Kidney glomerular epithelial cell (primary cell): ENCODE measurements at regions not wholly inside any gene's neighbourhood (a gene's known extent, or its start where the extent isn't known, plus 50 kb on each side); places are given as distances from the start of the nearest gene placed in this dataset.
"Not testable (repeated sequence)": the region's sequence is repeated elsewhere in the genome, so short reads cannot be mapped to it uniquely, and the experiment has no call there.

Source experiments
- DNase-seq: peaks from one replicate; lab custom pipeline; 2025; lab: John Stamatoyannopoulos, UW

DNA sequence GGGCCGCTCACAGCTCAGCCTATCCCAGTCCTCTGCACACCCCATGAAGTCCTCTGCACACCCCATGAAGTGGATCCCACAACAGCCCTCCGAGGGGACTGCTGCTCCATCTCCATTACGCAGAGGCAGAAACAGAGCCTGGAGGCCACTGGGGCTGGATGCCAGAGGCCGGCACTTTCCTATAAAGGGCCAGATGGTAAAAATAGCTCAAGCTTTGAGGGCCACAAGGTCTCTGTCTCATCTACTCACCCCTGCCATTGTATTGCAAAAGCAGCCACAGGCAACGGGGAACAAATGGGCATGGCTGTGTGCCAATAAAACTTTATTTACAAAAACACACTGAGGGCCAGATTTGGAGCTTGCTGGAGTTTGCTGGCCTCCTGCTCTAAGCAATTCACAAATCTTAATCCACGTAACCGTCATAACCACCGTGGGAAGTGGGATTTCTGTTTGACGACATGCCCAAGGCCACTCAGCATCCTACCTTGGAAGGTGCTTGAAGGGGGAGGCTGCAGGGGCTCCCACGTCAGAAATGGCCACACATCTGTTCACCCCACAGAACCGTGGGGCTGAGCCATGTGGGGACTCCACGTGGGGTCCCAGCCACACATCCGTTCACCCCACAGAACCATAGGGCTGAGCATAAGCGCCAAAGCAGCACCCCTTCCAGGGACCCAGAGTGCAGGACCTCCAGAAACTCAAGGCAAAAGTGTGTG is 92.0 kb downstream of the NCOR2 start:
- no peak for DNase-seq

DNA sequence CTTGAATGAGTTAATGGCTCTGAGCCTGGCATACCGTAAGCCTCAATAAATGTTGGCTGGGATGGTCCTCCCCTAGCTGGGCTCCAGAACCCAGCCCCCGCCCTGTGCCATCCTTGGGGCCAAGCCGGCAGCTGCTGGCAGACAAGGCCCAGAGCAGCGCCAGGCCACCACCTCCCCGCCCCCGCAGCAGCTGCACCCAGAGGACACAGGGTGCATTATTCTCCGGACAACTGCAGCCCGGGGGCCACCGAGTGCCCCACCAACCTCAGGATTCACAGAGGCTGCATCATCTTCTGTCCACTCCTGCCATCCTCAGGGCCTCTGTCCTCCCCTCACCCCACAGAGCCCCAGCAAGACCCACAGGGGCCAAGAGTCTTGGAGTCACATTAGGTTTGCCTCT is 92.7 kb downstream of the NCOR2 start:
- DNase-seq: no peak

DNA sequence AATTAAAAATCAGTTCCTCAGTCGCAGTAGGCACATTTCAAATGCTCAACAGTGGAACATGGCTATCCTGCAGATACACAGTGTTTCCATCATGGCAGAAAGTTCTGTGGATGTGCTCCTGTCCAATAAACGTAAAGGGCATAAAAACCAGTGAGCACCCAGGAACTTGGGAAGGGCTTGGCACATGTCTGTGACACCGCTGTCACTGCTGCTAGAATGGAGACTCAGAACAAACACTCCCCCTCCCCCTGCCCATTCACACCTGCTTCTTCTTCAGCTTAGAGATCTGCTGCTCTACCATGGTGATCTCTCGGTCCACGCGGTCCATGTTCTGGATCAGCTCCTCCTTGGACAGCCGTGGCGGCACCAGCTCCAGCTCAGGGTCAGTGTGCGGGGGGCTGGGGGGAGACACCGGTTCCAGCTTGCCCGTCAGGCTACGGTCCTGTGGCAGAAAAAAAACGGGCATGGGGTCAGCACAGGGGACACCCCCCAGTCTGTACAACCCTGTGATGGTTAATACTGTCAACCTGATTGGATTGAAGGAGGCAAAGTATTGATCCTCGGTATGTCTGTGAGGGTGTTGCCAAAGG is 94.6 kb downstream of the NCOR2 start:
- DNase-seq: no peak

DNA sequence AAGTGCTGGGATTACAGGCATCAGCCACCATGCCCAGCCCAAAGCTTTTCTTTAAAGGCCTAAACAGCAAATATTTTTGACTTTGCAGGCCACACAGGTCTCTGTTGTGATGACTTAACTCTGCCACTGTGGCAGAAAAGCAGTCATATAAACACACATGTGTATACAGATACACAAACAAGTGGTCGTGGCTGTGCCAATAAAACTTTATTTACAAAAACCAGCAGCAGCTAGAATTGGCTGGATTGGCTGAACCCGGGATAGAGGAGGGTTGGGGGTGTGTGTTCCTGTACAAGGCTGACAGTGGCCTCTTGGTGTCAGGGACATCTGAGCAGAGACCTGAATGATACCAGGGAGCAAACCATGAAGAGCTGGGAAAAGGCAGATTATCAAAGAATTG is 95.6 kb downstream of the NCOR2 start:
- no peak for DNase-seq

DNA sequence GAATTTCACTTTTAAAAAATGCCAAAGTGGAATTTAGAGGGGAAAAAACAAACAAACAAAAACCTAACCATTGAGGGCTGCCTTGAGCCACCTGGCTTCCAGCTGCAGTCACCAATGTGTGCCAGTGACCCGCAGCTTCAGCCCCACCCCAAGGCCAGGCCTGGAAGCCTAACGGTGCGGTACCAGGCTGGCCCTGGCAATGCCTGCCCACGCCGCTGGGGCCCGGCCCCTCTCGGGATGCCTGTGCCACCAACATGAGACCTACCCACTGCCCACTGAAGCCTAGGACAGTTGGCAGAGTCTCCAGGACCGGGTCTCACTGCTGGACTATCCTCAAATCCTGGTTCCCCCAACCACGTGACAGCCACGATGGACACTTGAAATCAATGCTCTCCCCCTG is 96.6 kb downstream of the NCOR2 start:
- DNase-seq: no peak

DNA sequence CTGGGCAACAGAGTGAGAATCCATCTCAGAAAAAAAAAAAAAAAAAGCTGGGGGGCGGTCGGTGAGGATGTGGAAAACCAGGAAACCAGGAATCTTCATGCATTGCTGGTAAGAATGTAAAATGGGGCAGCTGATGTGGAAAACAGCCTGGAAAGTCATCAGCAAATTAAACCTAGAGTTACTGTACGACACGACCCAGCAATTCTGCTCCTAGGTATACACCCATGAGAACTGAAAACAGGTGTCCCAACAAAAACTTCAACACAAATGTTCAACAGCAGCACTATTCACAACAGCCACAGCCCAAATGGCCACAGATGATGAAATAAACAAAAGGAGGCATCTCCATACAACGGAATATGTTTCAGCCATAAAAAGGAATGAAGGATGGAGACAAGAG is 97.3 kb downstream of the NCOR2 start:
- no peak for DNase-seq

DNA sequence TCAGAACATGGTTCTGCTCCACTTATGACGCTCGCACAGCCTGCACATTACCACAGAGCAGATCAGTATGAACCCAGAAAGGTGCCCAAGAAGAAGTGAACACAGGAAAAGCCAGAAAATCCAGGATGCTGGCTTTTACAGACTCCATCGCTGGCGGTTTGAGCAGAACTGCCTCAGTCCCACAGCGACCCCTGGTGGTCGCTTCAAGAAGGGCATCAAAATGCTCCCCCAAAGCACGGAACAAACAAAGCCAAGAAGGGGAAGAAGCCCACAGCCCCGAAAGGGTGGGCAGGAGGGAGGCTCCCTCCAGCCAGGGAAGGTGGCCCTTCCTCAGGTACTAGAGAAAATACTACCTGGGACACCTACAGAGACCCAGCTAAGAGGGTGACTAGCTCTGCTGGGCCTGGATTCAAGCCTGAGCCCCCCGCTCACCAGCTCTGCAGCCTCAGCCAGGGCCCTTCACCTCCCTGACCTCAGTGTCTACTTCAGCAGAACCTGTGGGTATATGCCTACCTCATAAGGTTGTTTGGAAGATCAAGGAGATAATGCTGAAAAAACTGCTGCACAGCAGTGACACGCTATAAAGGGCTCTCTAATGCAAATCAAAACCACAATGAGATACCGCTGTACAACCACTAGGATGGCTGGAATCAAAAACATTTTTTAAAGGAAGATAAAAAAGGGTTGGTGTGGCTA is 98.1 kb downstream of the NCOR2 start:
- no peak for DNase-seq

DNA sequence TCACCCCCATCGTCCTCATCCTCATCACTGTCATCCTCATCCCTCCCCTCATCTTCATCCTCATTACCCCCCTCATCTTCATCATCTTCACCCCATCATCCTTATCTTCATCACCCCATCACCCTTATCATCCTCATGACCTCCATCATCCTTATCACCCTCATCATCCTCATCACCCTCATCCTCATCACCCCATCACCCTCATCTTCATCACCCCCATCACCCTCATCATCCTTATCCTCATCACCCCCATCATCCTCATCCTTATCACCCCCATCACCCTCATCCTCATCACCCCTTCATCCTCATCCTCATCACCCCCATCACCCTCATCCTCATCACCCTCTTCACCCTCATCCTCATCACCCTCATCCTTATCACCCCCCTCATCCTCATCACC is 99.9 kb downstream of the NCOR2 start:
- DNase-seq: not testable (repeated sequence)

DNA sequence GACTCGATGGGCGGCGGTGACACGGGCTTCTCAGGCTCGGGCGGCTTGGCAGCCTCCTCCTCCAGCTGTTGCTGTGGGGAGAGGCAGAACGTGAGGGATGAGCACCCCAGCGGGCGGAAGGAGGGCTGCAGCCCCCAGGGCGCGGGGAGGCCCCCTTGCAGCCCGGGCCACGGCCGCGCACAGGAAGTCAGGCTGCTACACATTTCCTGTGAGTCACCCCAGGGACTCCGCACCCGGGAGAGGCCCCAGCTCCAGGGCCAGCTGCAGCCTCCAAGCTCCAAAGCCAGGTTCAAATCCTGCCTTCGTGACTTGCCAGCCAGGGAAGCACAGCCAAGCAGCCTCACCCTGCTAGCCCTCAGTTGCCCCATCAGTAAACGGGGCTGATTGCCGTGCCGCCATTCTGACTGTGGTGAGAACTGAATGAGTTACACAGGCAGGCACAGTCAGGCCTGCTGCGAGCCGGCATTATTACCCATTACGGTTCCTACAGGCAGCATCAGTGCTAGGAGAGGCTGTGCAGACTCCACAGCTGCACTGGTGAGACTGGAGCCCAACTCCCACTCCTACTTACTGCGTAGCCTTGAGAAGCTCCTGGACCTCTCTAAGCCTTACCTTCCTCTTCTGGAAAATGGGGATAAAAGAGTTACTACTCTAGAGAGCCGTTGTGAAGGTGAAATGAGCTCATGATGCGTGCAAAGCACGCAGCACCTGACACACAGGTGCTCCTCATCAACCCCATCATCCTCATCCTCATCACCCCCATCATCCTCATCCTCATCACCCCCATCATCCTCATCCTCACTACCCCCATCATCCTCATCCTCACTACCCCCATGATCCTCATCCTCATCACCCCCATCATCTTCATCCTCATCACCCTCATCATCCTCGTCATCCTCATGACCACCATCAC is 100.9 kb downstream of the NCOR2 start:
- no peak for DNase-seq

DNA sequence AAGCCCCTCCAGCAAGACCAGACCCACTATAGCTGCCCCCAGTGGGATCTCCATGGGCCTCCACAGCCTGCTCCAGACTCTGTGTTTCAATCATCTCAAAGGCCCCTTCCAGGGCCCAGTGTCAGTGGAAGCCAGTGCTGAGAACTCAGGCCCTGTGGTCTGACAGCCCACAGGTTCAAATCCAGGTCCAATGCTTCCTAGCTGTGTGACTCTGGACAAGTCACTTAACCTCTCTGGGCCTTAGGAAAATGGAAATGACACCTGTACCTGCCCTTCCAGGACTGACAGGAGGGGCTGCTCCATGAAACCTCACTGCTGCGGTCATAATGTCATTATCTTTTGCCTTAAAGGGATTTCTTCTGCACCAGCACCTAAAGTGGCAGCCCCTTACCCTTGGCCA is 101.9 kb downstream of the NCOR2 start:
- no peak for DNase-seq

DNA sequence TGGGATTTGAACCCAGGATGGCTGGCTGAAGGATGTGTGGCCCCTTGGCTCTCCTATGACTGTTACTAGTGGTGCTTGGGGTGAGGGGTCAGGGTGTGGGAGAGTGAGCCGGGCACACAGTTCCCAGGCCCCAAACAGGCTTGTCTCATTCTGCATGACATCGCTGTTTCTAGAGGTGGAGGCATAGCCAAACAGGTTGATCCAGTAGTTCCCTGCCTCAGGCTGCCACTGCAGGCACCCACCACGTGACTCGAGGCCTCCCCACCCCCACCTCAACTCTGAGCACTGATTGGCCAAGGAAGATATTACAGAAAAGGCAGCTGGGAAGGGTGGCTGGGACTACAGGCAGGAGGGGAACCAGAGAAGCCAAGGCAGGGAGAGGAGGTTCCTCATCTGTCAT is 102.6 kb downstream of the NCOR2 start:
- DNase-seq: no peak

DNA sequence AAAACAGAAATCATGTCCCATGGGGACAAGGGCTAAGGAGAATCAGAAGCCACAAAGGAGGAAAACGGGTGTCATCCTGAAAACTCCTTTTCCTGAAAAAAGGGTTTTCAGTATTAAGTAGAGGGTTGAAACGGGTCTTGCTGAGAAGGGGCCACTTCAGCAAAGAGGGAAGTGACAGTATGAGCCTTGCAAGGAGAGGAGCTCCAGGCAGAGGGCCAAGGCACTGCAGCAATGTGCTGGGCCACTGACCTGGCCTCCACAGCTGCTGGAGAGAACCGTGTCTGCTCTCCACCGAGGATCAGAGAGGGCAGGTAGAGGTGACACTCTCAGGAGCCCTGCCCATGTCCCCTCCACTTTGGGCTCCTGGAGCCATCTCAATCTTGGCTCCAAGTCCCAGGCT is 103.3 kb downstream of the NCOR2 start:
- no peak for DNase-seq

DNA sequence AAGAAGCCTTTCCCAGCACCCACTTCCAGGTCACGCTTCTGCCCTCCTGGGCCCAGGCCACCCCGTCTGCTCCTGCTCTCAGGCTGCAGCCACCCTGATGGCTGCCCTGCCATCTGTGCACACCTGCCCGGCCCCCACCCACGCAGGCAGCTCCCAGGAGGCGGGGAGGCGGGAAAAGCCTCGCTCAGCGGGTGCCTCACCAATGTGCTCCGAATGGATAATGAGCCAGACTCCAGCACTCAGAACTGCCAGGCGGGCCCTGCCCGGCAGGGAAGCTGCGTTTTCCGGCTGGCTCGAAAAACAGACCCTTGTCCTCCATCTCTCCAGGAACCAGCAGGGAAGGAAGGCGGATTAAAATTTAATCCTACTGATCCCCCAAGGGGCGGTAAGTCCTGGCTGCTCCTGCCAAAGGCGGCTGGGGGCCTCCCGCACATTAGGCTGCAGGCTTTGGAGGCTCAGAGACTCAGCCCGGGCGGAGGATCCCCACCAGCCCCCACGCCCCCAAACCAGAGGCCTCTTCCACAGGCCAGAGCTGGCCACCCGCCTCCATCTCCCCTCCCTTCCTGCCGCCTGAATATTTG is 104.0 kb downstream of the NCOR2 start:
- DNase-seq: no peak

DNA sequence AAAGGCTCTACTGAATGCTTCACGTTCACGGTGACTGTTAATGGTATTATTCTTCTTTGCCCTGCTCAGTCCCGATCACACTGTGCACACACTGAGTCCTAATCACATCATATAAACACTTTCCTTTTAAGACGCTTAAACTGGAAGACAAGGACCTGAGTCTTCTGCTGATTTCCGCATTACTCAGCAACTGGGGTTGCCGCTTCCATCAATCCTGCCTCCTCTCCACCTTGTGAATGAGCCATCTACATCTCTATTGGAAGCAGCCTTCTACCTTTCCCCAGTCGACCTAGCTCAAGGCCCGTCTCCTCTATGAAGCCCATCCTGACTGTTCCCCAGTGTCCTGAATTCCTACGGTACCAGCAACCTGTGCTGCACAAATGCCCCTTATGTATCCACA is 104.7 kb downstream of the NCOR2 start:
- DNase-seq: no peak

DNA sequence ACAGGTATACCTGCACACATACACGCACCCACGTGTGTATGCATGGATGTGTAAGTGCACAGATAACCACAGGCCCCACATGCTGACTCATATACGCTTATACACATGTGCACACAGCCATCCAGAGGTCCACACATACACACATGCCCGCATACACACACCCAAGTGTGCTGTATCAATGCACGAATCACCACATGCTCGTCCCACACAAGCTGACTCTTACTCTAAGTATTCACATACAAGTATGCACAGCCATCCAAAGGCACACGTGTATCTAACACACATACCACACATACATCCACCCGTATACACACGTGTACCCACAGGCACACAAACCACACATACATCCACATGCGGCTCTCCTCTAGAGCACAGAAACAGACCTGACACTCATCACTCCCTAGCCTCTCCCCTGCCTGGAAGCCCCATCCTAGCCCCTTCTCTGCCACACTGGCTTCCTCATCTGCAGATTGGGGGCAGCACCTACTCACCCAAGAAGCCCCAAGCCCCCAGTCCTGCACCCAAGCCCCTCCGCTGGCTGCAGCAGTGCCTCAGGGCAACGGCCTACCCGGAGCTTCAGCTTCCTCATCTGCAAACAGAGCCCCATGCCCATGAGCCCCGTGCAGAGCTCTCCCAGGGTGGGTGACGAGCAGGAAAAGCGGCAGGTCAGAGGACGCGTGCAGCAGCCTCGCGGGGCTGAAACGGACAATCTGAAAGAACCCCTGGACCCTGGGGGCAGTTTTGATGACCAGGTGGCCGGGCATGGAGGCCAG is 105.4 kb downstream of the NCOR2 start:
- no peak for DNase-seq

DNA sequence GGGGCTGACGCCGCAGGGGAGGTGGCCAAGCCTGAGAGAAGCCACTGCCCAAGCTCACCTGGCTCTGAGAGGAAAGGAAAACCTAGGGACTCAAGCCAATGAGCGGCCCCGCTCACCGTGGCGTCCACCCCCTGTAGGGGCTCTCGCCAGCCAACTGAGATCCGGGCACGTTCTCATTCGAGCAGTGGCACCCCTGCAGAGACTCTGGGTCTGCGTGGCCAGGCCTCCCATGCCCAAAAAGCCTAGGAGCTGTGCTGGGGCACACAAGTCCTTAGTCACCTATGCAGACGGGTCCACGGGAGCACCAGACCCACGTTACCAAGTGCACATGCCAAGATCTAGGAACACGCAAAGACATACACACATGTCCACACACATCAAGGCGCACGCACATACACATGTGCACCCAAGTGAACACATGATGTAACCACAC is 106.2 kb downstream of the NCOR2 start:
- DNase-seq: no peak

DNA sequence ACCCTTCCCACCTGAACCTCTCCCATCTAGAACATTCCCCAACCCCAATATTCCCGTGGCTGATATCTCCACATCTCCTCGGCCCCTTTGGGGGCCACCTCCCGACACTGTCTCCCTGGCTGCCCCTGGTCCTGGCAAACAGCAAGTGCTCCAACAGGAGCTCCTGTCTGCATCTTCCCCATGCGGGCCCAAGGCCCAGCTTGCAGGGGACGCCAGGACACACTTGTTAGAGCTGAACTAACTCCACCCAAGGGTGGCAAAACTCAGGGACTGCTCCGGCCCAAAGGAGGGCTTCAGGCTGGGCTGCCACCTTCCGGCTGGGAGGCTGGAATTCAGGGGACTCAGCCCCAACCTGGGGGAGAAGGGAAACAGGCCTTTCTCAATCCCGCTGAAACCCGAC is 106.6 kb downstream of the NCOR2 start:
- DNase-seq: no peak

DNA sequence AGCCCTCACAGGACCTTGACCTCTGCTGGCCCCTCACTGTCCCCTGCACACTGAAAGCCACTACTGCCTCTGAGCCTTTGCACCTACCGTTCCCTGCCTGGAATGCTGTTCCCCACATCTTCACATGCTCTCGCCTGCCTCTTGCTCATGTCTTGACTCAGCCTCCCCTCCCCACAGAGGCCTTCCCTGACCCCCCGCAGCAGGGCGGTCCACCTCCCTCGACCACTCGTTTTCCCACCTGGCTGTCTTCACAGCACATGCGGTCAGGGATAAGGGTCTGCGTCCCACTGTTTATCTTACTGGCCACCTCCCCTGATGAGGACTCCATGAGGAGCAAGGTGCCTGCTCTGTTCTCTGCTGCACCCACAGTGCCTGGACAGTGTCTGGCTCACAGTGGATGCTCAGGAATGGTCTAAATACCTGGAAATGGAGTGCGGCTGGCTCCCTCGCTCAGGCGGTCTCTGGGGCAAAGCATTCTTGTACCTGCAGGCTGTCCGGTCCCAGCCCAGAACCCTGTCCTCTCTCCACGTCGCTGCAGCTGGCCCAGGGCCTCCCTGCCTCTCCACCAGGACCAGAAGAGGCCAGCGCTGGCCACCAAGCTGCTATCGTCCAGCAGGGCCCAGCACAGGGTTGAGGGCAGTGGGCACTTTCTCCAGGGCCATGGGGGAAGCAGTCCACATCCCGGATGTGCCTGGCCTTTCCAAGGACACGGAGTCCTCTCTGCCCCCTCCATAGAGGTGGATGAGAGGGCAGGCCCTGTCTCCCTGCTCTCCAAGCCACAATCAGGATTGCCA is 107.4 kb downstream of the NCOR2 start:
- DNase-seq: no peak

DNA sequence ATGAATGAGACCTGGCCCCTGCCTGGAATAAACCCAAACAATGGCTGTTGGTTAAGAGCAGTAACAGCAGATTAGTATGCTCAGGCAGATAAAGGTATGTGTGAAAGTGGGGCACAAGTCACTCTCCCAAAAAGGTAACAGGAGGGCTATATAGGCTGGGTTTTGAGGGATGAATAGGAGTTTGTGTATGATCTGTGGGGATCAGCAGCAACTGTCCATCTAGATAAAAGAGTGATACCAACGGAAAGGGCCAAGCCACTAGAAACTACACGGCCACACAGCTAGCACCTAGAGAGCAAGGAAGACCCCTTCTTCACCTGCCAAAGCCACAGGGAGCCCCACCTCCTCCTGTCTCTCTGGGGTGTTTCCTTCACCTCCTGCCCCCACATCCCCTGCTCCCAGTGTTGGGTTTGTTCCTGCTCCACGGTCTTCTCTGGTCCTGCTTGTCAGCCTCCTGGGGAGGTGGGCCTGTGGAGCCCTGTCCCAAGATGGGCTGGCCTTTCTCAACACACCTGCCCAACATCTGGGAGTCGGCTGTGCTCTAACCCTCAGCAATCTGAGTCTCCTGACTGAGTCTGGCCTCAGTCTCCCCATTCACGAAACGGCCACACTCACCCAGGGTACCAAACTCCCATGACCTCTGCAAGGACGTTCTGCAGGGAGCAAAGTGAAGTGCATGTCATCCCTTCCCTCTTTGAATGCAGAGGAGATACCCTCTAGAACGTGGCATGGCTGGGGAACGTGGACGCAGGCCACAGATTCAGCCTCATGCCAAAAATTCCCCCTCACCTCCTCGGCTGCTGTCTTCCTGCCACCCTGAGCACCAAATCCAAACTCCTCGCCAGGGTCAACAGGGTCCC is 108.2 kb downstream of the NCOR2 start:
- DNase-seq: no peak
